ENCODE measurements at regions not wholly inside any gene's neighbourhood (a gene's known extent, or its start where the extent isn't known, plus 50 kb on each side); places are given as distances from the start of the nearest gene placed in this dataset.
A peak's percentile ranks its signal among the peaks of the same experiment; 100 is the strongest.
"Not testable (repeated sequence)": the region's sequence is repeated elsewhere in the genome, so short reads cannot be mapped to it uniquely, and the experiment has no call there.

- no peak for DNase-seq (ENCODE audit: low spot score)
Measured at GRCh38 chr15:31217566-31218270, 108.9 kb upstream of the KLF13 start.

DNA sequence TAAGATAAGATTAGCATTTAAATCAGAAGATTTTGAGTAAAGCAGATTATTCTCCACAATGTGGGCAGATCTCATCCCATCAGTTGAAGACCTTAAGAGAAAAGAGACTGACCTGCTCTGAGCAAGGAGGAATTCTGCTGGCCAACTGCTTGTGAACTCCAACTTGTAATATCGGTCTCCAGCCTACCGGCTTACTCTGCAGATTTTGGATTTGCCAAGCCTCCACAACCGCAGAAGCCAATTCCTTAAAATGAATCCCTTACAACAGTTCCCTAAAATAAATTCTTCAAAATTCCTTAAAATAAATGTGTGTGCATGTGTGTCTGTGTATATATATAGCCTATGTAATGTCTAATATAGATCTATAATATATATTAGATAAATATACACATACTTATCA, 107.4 kb upstream of the KLF13 start:
- DNase-seq (ENCODE audit: low spot score), result no peak

DNA sequence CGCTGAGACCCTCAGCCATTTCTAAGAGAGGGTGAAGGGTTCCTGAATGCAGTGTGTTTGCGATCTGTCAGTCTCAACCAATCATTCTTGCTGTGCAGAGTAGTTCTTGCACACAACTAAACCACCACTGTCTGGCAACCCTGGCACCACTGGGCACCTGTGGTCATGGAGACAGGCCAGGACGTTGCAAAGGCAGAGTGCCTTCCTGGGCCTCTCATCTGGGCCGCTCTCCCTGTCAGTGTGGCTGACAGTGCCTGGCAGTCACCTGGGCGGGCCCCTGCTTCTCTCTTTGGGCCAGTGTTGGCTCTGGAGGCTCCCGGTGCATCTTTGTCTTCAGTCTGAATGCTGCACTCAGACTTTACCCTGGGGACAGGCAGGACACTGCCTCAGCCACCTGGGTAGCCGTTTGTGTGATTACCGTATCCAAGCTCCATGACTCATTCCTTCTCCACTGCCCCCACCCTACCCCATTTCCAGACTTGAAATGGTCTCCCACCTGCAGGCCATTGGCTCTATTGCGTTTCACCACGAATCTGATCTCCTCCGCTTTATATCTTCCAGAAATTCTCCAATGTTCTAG, 104.6 kb upstream of the KLF13 start:
- DNase-seq (ENCODE audit: low spot score), result no peak

- no peak for DNase-seq (ENCODE audit: low spot score)
Measured at GRCh38 chr15:31222773-31223341, 103.8 kb upstream of the KLF13 start.

- no peak for DNase-seq (ENCODE audit: low spot score)
Measured at GRCh38 chr15:31223478-31224350, 102.9 kb upstream of the KLF13 start.

- DNase-seq (ENCODE audit: low spot score), result not testable (repeated sequence)
Measured at GRCh38 chr15:31224661-31225060, 102.0 kb upstream of the KLF13 start.

DNA sequence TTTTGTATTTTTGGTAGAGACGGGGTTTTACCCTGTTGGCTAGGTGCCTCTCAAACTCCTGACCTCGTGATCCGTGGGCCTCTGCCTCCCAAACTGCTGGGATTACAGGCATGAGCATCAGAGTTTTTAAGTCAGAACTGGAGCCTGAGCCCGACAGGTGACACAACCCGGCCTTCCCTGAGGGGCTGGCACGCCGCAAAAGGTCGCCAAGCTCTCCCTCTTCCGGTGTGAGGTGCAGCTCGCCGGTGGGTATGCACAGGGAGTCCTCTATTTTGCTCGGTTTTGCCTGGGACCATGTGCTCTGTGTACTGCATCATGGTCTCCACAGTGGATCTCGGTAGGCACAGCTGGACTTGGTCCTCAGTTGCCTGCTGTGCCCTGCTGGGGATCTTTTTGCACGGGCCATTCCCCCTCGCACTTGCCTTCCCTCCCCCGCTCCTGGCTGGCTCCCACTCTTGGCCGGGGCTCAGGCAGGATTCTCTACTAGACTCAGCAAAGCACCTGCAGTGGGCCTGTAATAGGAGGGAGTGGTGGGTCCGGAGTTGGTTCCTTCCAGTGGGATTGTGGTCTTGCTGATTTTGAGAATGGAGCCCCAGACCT, 101.2 kb upstream of the KLF13 start:
- DNase-seq (ENCODE audit: low spot score), result no peak

DNA sequence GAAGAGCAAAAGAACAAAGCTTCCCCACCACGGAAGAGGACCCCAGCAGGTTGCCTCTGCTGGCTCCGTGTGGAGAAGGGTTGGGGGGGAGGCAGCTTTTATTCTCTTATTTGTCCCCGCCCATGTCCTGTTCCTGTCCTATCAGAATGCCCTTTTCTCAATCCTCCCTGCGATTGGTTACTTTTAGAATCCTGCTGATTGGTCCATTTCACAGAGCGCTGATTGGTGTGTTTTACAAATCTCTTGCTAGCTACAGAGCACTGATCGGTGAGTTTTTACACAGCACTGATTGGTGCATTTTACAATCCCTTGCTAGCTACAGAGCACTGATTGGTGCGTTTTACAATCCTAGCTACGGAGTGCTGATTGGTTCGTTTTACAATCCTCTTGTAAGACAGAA, 100.6 kb upstream of the KLF13 start:
- no peak for DNase-seq (ENCODE audit: low spot score)

- DNase-seq (ENCODE audit: low spot score), result no peak
Measured at GRCh38 chr15:31227235-31227634, 99.4 kb upstream of the KLF13 start.

DNA sequence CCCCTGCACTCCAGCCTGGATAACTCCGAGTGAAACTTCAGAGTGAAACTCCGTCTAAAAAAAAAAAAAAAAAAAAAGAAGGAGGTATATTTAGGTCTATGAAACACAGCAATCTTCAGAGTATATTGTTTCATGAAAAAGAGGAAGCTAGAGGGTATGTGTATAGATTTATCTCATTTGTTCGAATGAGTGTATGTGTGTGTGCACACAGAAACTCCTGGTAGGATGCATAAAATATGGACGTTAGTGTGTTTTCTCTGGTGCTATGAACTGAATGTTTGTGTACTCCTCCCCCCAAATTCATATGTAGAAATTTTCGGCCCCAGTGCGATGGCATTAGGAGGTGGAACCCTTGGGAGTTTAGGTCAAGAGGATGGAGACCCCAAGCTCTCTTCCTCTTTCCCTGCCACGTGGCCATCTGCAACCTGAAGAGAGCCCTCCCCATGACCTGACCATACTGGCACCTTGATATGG, 98.6 kb upstream of the KLF13 start:
- DNase-seq (ENCODE audit: low spot score), result peak; percentile 59

- DNase-seq (ENCODE audit: low spot score), result peak; percentile 84
Measured at GRCh38 chr15:31228980-31229826, 97.4 kb upstream of the KLF13 start.

DNA sequence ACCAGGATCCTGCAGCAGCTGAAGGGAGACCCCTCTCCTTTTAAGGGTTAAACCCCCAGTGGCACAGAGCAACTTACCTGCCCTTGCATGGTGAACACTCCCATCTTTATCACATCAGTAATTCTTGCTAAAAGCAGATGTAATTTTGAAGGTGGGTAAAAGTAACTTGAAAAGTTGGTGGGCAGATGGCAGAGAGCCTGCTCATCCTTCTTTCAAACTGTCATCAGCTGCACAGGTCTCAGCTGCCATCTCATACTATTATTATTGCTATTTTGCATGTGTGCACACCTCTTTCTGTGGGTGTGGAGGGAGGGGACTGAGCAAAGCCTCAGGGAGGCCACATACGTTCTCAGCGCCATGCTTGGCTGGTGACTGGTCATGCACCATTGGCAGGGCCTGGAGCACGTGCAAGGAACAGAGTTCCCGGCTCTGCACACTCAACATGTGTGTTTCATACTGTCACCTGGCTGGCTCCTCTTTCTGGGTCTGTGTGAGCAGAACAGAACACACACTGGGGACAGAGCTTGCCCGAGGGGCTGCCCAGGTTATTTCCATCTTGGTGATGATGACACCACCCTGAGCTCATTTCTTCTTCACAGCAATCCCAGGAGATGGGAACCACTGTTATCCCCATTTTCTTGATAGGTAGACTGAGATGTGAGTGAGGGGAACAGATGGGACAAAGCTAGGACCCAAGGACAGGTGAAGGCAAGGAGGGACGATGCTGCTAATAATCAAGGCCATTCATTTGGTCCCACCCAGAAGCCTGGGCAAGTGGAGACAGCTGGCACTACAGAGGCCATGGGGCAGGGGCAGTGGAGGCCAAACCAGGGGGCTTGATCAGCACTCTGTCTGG, 95.8 kb upstream of the KLF13 start:
- DNase-seq (ENCODE audit: low spot score), result peak; percentile 86

DNA sequence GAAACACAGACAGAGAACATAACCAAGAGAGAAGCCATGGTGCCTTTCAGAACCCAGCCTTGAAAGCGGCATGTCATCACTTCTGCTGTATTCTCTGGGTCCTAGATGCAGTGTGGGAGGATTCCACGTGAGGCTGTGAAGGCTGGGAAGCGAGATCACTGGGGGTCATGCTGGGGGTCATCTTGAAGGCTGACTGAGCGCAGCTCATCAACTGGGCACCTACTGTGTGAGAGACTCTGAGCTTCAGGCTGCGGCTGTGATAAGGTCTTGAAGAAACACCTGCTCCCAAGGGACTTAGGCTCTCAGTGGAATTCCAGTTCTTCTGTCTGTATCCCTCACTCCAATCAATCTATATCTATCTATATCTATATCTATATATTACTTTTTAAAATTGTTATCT, 91.8 kb upstream of the KLF13 start:
- no peak for DNase-seq (ENCODE audit: low spot score)

GRCh38 chr15:31235311-31236183, 91.1 kb upstream of the KLF13 start:
- DNase-seq (ENCODE audit: low spot score), result no peak

GRCh38 chr15:31236184-31237042, 90.2 kb upstream of the KLF13 start:
- DNase-seq (ENCODE audit: low spot score), result peak; percentile 74

GRCh38 chr15:31237043-31237324, 89.7 kb upstream of the KLF13 start:
- DNase-seq (ENCODE audit: low spot score), result no peak

DNA sequence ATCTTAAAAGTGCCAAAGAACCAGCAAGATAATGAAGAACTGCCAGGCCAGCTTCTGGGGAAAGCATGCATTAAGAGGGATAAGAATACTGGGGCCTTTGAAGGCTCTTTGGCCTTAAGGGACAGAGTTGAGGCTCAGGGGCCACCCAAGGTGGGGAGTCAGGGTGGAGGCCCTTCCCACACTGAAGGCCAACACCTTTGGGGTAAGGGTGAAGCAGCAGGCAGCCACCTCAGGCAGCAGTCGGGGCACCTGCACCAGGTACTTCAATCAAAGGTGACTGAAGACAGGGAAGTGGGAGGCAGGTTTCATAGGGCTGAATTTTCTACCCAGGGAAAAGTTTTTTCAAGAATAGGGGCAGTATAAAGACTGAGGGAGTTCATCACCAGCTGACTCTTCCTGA, 87.7 kb upstream of the KLF13 start:
- DNase-seq (ENCODE audit: low spot score), result no peak

DNA sequence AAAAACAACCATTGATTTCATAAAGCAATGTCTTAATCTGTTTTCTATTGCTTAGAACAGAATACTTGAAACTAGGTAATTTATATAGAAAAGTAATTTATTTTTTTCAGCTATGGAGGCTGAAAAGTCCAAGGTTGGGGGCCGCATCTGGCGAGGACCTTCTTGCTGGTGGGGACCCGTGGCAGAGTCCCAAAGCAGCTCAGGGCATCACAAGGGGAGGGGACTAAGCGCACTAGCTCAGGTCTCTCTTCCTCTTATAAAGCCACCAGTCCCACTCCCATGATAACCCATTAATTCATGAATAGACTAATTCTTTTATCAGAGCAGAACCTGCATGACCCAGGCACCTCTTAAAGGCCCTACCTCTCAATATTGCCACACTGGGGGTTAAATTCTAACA, 87.2 kb upstream of the KLF13 start:
- no peak for DNase-seq (ENCODE audit: low spot score)
